GM12878 (cell line): ENCODE measurements at regions not wholly inside any gene's neighbourhood (a gene's known extent, or its start where the extent isn't known, plus 50 kb on each side); places are given as distances from the start of the nearest gene placed in this dataset.

Experiments used
- ATAC-seq: fragments of 200-7000 bp; cut with Tn5 transposase; 3 replicates; pipeline ENCODE4 v1.9.1; 2020; ENCODE audit warnings: mild to moderate bottlenecking, moderate library complexity
- BruUV-seq: library from RNA; stranded (reverse); fragments of 400-500 nt; replicated peaks from 2 replicates; lab custom pipeline; 2021; lab: Mats Ljungman, UMichigan
- CTCF ChIA-PET: fragments of 300-600 bp; sonication (Branson Sonifier 250); formaldehyde crosslinking; extraction: SDS; loops from one replicate; lab custom pipeline; 2021; ENCODE audit warnings: inconsistent platforms; lab: Yijun Ruan, JAX
- POLR2A ChIA-PET: fragments of 350-600 bp; formaldehyde crosslinking; extraction: SDS; loops from one replicate; lab custom pipeline; 2021; ENCODE audit warnings: inconsistent platforms; lab: Charles Lee
- RAD21 ChIA-PET: fragments of 300-600 bp; sonication (Branson Sonifier 250); formaldehyde crosslinking; loops from one replicate; lab custom pipeline; 2023; ENCODE audit warnings: antibody characterized with exemption; ENCODE audit not compliant: unreplicated experiment; lab: Charles Lee
- SMC1A ChIA-PET: fragments of 300-600 bp; sonication (Branson Sonifier 250); formaldehyde crosslinking; loops from one replicate; lab custom pipeline; 2023; ENCODE audit not compliant: unreplicated experiment, uncharacterized antibody; lab: Charles Lee
- DNase-seq: peaks from one replicate; pipeline ENCODE4 v3.0.0-alpha.2; 2011; ENCODE audit warnings: low read depth, low spot score
- FAIRE-seq: peaks from 3 replicates; lab custom pipeline; 2011; peaks lifted over from hg19 to GRCh38; lab: Jason Lieb, UNC
- H2AFZ ChIP-seq: 2 replicates; pipeline ENCODE4 v1.6.0; 2011; ENCODE audit warnings: low read depth, low read length, control low read depth; ENCODE audit not compliant: control insufficient read depth
- H3K27ac ChIP-seq: 2 replicates; pipeline ENCODE4 v1.5.1; 2011; ENCODE audit warnings: control low read depth; ENCODE audit not compliant: control insufficient read depth, insufficient read depth
- H3K27me3 ChIP-seq, 2 experiments: replicated peaks in 1 of 2; 2 replicates each; pipeline versions ENCODE4 v1.6.0 to v1.6.1; 2011; ENCODE audit warnings: low read length in 1 of 2; ENCODE audit not compliant: control insufficient read depth in 2 of 2, insufficient read depth in 2 of 2
- H3K36me3 ChIP-seq, 2 experiments: 2 replicates each; pipeline ENCODE4 v1.5.1; 2011; ENCODE audit warnings: low read length in 1 of 2; ENCODE audit not compliant: control insufficient read depth in 2 of 2, insufficient read depth in 2 of 2
- H3K4me1 ChIP-seq: 2 replicates; pipeline ENCODE4 v1.6.1; 2011; ENCODE audit warnings: mild to moderate bottlenecking, low read length, moderate library complexity, mixed read lengths; ENCODE audit not compliant: control insufficient read depth, insufficient read depth
- H3K4me2 ChIP-seq: 2 replicates; pipeline ENCODE4 v1.6.0; 2011; ENCODE audit warnings: control low read depth; ENCODE audit not compliant: control insufficient read depth, insufficient read depth
- H3K4me3 ChIP-seq: fragments of 200-600 bp; sonication (generic); 2 replicates; pipeline ENCODE4 v1.5.1; 2016
- H3K79me2 ChIP-seq: 2 replicates; pipeline ENCODE4 v1.6.0; 2011; ENCODE audit warnings: low read length; ENCODE audit not compliant: control insufficient read depth, insufficient read depth
- H3K9ac ChIP-seq: 2 replicates; pipeline ENCODE4 v1.8.0; 2011; ENCODE audit warnings: low read length, control low read depth, mixed read lengths; ENCODE audit not compliant: control insufficient read depth, insufficient read depth
- H3K9me3 ChIP-seq: replicated peaks from 3 replicates; pipeline ENCODE4 v1.5.1; 2011; ENCODE audit warnings: mild to moderate bottlenecking, low read length; ENCODE audit not compliant: control insufficient read depth, insufficient read depth
- H4K20me1 ChIP-seq: 2 replicates; pipeline ENCODE4 v1.6.0; 2011; ENCODE audit not compliant: control insufficient read depth, insufficient read depth
- BRCA1 ChIP-seq: IDR thresholded peaks from 2 replicates; pipeline ENCODE4 v1.6.1; 2011; ENCODE audit warnings: low read depth, low read length, improper control_type of control experiment
- CBX3 ChIP-seq: fragments of 200-600 bp; sonication (generic); IDR thresholded peaks from 2 replicates; pipeline ENCODE4 v1.6.1; 2016; ENCODE audit warnings: low read depth, borderline replicate concordance
- FOXM1 ChIP-seq: IDR thresholded peaks from 2 replicates; pipeline ENCODE4 v1.6.1; 2012; ENCODE audit warnings: low read depth, mild to moderate bottlenecking, inconsistent platforms, low read length, moderate library complexity
- MEF2A ChIP-seq: IDR thresholded peaks from 2 replicates; pipeline ENCODE4 v1.6.1; 2011; ENCODE audit warnings: low read depth, mild to moderate bottlenecking, low read length, moderate library complexity; ENCODE audit not compliant: insufficient read depth
- MEF2B ChIP-seq: fragments of 450-650 bp; IDR thresholded peaks from 2 replicates; pipeline ENCODE4 v1.6.1; 2018; ENCODE audit warnings: mild to moderate bottlenecking, moderate library complexity; ENCODE audit not compliant: partially characterized antibody, poor library complexity, severe bottlenecking
- NFIC ChIP-seq: IDR thresholded peaks from 2 replicates; pipeline ENCODE4 v1.6.1; 2012; ENCODE audit warnings: low read depth, mild to moderate bottlenecking, inconsistent platforms, low read length, moderate library complexity
- NR2C1 ChIP-seq: fragments of 450-650 bp; IDR thresholded peaks from 2 replicates; pipeline ENCODE4 v1.6.1; 2017; ENCODE audit warnings: antibody characterized with exemption, mild to moderate bottlenecking, moderate library complexity
- PAX5 ChIP-seq: IDR thresholded peaks from 2 replicates; pipeline ENCODE4 v1.6.1; 2011; ENCODE audit warnings: low read depth, low read length, borderline replicate concordance
- POLR2A ChIP-seq: IDR thresholded peaks from 2 replicates; pipeline ENCODE4 v1.6.1; 2011; ENCODE audit warnings: low read depth, mild to moderate bottlenecking, low read length
- POLR2AphosphoS5 ChIP-seq: IDR thresholded peaks from 2 replicates; pipeline ENCODE4 v1.6.1; 2011; ENCODE audit warnings: mild to moderate bottlenecking, low read length, inconsistent platforms
- RCOR1 ChIP-seq: conservative IDR thresholded peaks from 2 replicates; pipeline ENCODE4 v1.6.1; 2012; ENCODE audit warnings: low read depth, low read length, improper control_type of control experiment
- SIN3A ChIP-seq: IDR thresholded peaks from 2 replicates; pipeline ENCODE4 v1.6.1; 2012; ENCODE audit warnings: low read depth, low read length, improper control_type of control experiment
- SMAD5 ChIP-seq: IDR thresholded peaks from 2 replicates; pipeline ENCODE4 v1.6.1; 2016; ENCODE audit warnings: antibody characterized with exemption, low read depth
- SMC3 ChIP-seq: IDR thresholded peaks from 2 replicates; pipeline ENCODE4 v1.6.1; 2011; ENCODE audit warnings: low read length, improper control_type of control experiment, borderline replicate concordance
- SREBF2 ChIP-seq: IDR thresholded peaks from 2 replicates; pipeline ENCODE4 v1.6.1; 2012; ENCODE audit warnings: mild to moderate bottlenecking, low read length
- TAF1 ChIP-seq: IDR thresholded peaks from 2 replicates; pipeline ENCODE4 v1.6.1; 2011; ENCODE audit warnings: mild to moderate bottlenecking, low read depth, low read length, borderline replicate concordance
- WGBS: methylation state at CpG from one replicate; pipeline ENCODE4 v1.1.6; 2016; ENCODE audit warnings: low lambda C conversion rate; ENCODE audit not compliant: insufficient replicate concordance, insufficient coverage; ENCODE audit errors: missing lambda C conversion rate; 5-methylcytosine and 5-hydroxymethylcytosine counted together
- in situ Hi-C: fragments of 300-500 bp; cut with MboI; formaldehyde crosslinking; loops from 9 replicates; pipeline ENCODE4 v1.14.3; 2018; ENCODE audit warnings: mixed read lengths
- intact Hi-C: fragments of 100-400 bp; cut with micrococcal nuclease; formaldehyde crosslinking; loops from one replicate; pipeline ENCODE4 v1.14.2; 2022; ENCODE audit not compliant: unreplicated experiment
- TF ChIP-seq, protein P1 (sequence below): IDR thresholded peaks from 2 replicates; pipeline ENCODE4 v1.6.1; 2012; ENCODE audit warnings: low read length, inconsistent platforms
- TF ChIP-seq, protein P2 (sequence below): IDR thresholded peaks from 2 replicates; pipeline ENCODE4 v1.6.1; 2011; ENCODE audit warnings: borderline replicate concordance, low read depth, mild to moderate bottlenecking, moderate library complexity, low read length; ENCODE audit not compliant: insufficient read depth, poor library complexity, severe bottlenecking
- TF ChIP-seq, protein P3 (sequence below): fragments of 450-650 bp; IDR thresholded peaks from 2 replicates; pipeline ENCODE4 v1.6.1; 2017; ENCODE audit warnings: low read depth, mild to moderate bottlenecking, moderate library complexity

GRCh38 chr2:230599853-230600252 is 112.8 kb upstream of the CAB39 start:
- peak overlapping the region; percentile 86 for H3K27ac ChIP-seq
- in situ Hi-C loops, result loop anchor here (5.0 kb wide), 1 partner anchor 393 kb away; no protein-coding TSS in a partner anchor

More at GRCh38 chr2:230599853-230600252, 112.8 kb upstream of the CAB39 start:
- Histone ChIP-seq H3K9ac (peak overlapping the region; percentile 66), H4K20me1 (no peaks in the 10 kb centered on the region), H3K4me1 (peaks cover 71% of the 10 kb centered on the region), H2AFZ (no peak overlapping the region; the same call in 1 of the 2 replicates), H3K4me3 (peak overlapping the region; percentile 25; the same call in 1 of the 2 replicates), H3K27me3 (no peaks in the 10 kb centered on the region), H3K9me3 (peaks cover 10% of the 10 kb centered on the region), H3K36me3 (no peaks in the 10 kb centered on the region), H3K79me2 (peaks cover 7% of the 10 kb centered on the region), H3K4me2 (peak overlapping the region; percentile 90)
- ChIA-PET CTCF (interaction anchor here (1.1 to 1.5 kb wide), 2 partner anchors 10 to 11 kb away, joined by 5 to 12 read pairs; no protein-coding TSS in a partner anchor), SMC1A (interaction anchor here (0.6 to 2.3 kb wide), 8 partner anchors 10 to 62 kb away, joined by 3 to 26 read pairs (median 4); no protein-coding TSS in a partner anchor), RAD21 (interaction anchor here (1.7 to 2.0 kb wide), 3 partner anchors 11 to 60 kb away, joined by 3 to 17 read pairs (median 16); no protein-coding TSS in a partner anchor), POLR2A (no interaction called here)
- intact Hi-C loops, result loop anchor here (2.0 to 5.0 kb wide), 4 partner anchors 17 to 395 kb away; no protein-coding TSS in a partner anchor
- no peak for TF ChIP-seq SMAD5
- no peak for TF ChIP-seq SREBF2
- no peak for TF ChIP-seq POLR2AphosphoS5
- TF ChIP-seq MEF2A, result peak; percentile 88; the same call in 1 of the 2 replicates
- TF ChIP-seq BRCA1, result no peak
- no peak for TF ChIP-seq SMC3
- 0 out of 2 replicates have a peak, but pooled peaks have one; percentile 35 for TF ChIP-seq FOXM1
- TF ChIP-seq NR2C1, result no peak
- TF ChIP-seq CBX3, result no peak
- TF ChIP-seq SIN3A, result no peak
- peak; percentile 53 for TF ChIP-seq NFIC
- TF ChIP-seq MEF2B, result peak; percentile 30
- TF ChIP-seq, protein P1, sequence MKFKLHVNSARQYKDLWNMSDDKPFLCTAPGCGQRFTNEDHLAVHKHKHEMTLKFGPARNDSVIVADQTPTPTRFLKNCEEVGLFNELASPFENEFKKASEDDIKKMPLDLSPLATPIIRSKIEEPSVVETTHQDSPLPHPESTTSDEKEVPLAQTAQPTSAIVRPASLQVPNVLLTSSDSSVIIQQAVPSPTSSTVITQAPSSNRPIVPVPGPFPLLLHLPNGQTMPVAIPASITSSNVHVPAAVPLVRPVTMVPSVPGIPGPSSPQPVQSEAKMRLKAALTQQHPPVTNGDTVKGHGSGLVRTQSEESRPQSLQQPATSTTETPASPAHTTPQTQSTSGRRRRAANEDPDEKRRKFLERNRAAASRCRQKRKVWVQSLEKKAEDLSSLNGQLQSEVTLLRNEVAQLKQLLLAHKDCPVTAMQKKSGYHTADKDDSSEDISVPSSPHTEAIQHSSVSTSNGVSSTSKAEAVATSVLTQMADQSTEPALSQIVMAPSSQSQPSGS, result peak; percentile 48; the same call in 1 of the 2 replicates
- TF ChIP-seq, protein P2, sequence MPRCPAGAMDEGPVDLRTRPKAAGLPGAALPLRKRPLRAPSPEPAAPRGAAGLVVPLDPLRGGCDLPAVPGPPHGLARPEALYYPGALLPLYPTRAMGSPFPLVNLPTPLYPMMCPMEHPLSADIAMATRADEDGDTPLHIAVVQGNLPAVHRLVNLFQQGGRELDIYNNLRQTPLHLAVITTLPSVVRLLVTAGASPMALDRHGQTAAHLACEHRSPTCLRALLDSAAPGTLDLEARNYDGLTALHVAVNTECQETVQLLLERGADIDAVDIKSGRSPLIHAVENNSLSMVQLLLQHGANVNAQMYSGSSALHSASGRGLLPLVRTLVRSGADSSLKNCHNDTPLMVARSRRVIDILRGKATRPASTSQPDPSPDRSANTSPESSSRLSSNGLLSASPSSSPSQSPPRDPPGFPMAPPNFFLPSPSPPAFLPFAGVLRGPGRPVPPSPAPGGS, result no peak
- TF ChIP-seq TAF1, result 0 out of 2 replicates have a peak, but pooled peaks have one; percentile 49
- no peak for TF ChIP-seq POLR2A
- TF ChIP-seq RCOR1, result no peak
- TF ChIP-seq, protein P3, sequence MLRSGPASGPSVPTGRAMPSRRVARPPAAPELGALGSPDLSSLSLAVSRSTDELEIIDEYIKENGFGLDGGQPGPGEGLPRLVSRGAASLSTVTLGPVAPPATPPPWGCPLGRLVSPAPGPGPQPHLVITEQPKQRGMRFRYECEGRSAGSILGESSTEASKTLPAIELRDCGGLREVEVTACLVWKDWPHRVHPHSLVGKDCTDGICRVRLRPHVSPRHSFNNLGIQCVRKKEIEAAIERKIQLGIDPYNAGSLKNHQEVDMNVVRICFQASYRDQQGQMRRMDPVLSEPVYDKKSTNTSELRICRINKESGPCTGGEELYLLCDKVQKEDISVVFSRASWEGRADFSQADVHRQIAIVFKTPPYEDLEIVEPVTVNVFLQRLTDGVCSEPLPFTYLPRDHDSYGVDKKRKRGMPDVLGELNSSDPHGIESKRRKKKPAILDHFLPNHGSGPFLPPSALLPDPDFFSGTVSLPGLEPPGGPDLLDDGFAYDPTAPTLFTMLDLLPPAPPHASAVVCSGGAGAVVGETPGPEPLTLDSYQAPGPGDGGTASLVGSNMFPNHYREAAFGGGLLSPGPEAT, result peak; percentile 73; the same call in 1 of the 2 replicates
- no peak for TF ChIP-seq PAX5
- ATAC-seq, result no peak
- DNase-seq, result no peak
- 3% methylated on average over 2 of the region's 2 CpGs for WGBS
- no TSS peak for BruUV-seq
- no peak for FAIRE-seq
